PC-9 (cell line): ENCODE measurements at regions not wholly inside any gene's neighbourhood (a gene's known extent, or its start where the extent isn't known, plus 50 kb on each side); places are given as distances from the start of the nearest gene placed in this dataset.

Experiments used
- BruUV-seq: library from RNA; stranded (reverse); fragments of 400-500 nt; replicated peaks from 2 replicates; lab custom pipeline; 2021; lab: Mats Ljungman, UMichigan
- CTCF ChIA-PET: fragments of 300-600 bp; sonication (Branson Sonifier 250); formaldehyde crosslinking; loops from one replicate; lab custom pipeline; 2022; ENCODE audit warnings: antibody characterized with exemption; lab: Charles Lee
- POLR2A ChIA-PET: fragments of 300-600 bp; sonication (Branson Sonifier 250); formaldehyde crosslinking; loops from one replicate; lab custom pipeline; 2022; ENCODE audit warnings: antibody characterized with exemption; ENCODE audit not compliant: unreplicated experiment; lab: Charles Lee
- DNase-seq, 2 experiments: peaks; one replicate each; pipeline versions ENCODE4 v3.0.0 to v3.0.0-alpha.2; 2015 to 2022; ENCODE audit warnings: mixed read lengths in 1 of 2
- H2AFZ ChIP-seq: fragments of 200-600 bp; sonication (generic); 2 replicates; pipeline ENCODE4 v1.8.1; 2017; ENCODE audit warnings: antibody characterized with exemption
- H3F3A ChIP-seq: fragments of 200-600 bp; sonication (generic); 2 replicates; pipeline ENCODE4 v1.8.1; 2017; ENCODE audit warnings: antibody characterized with exemption, mild to moderate bottlenecking, low read depth; ENCODE audit not compliant: insufficient read depth
- H3K27ac ChIP-seq: fragments of 200-600 bp; sonication (generic); 2 replicates; pipeline ENCODE4 v1.6.1; 2016; ENCODE audit warnings: mixed run types
- H3K27me3 ChIP-seq: fragments of 200-600 bp; sonication (generic); 2 replicates; pipeline ENCODE4 v1.6.1; 2016; ENCODE audit warnings: low read depth, mixed run types; ENCODE audit not compliant: insufficient read depth
- H3K36me3 ChIP-seq: fragments of 200-600 bp; sonication (generic); 2 replicates; pipeline ENCODE4 v1.6.1; 2016; ENCODE audit warnings: low read depth, mixed run types
- H3K4me1 ChIP-seq: fragments of 200-600 bp; sonication (generic); replicated peaks from 2 replicates; pipeline ENCODE4 v1.6.1; 2016; ENCODE audit warnings: mixed run types; ENCODE audit not compliant: insufficient read depth
- H3K4me2 ChIP-seq: fragments of 200-600 bp; sonication (generic); 2 replicates; pipeline ENCODE4 v1.6.1; 2017; ENCODE audit warnings: mixed run types
- H3K4me3 ChIP-seq: fragments of 200-600 bp; sonication (generic); 2 replicates; pipeline ENCODE4 v1.6.1; 2016; ENCODE audit warnings: mixed run types
- H3K79me2 ChIP-seq: fragments of 200-600 bp; sonication (generic); 2 replicates; pipeline ENCODE4 v1.6.1; 2017; ENCODE audit warnings: low read depth, mixed run types
- H3K9me2 ChIP-seq: fragments of 200-600 bp; sonication (generic); 2 replicates; pipeline ENCODE4 v1.8.1; 2017; ENCODE audit warnings: mild to moderate bottlenecking; ENCODE audit not compliant: insufficient read depth
- H3K9me3 ChIP-seq: fragments of 200-600 bp; sonication (generic); 2 replicates; pipeline ENCODE4 v1.8.1; 2016; ENCODE audit warnings: low read depth; ENCODE audit not compliant: insufficient read depth
- H4K20me1 ChIP-seq: fragments of 200-600 bp; sonication (generic); 2 replicates; pipeline ENCODE4 v1.8.1; 2017; ENCODE audit not compliant: insufficient read depth
- EZH2 ChIP-seq: fragments of 200-600 bp; sonication (generic); IDR thresholded peaks from 2 replicates; pipeline ENCODE4 v1.8.0; 2017; ENCODE audit warnings: antibody characterized with exemption, low read depth
- intact Hi-C: fragments of 100-400 bp; cut with micrococcal nuclease; formaldehyde crosslinking; loops from one replicate; pipeline ENCODE4 v1.10.0; 2022; ENCODE audit not compliant: unreplicated experiment
- TF ChIP-seq, protein P1 (sequence below): fragments of 200-600 bp; sonication (generic); conservative IDR thresholded peaks from 2 replicates; pipeline ENCODE4 v1.6.1; 2017; ENCODE audit warnings: mixed run types, antibody characterized with exemption, mild to moderate bottlenecking, moderate library complexity

DNA sequence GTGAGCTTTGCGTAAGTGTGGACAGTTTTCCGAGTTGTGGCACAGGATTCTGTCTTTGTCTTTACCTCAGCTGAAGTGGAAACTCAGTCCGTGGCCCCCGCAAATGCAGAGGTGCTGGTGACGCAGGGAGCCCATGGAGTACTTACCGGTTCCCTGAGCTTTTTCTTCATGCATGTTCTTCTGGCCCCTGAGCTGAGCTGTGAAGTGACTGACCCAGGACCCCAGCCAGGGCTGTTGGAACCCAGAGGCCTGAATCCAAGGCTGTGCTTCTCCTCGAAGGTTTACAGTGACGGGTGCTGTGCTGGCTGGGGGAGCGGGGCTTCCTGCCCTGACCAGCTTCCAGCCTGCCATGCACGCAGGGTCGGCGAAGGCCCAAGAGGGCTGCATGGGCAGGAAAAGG, 223.5 kb downstream of the GLRX3 start:
- H3K79me2 ChIP-seq = no peaks in the 10 kb centered on the region
- H3K9me2 ChIP-seq = no peaks in the 10 kb centered on the region
- no peaks in the 10 kb centered on the region for H3K27me3 ChIP-seq
- TF ChIP-seq, protein P1, sequence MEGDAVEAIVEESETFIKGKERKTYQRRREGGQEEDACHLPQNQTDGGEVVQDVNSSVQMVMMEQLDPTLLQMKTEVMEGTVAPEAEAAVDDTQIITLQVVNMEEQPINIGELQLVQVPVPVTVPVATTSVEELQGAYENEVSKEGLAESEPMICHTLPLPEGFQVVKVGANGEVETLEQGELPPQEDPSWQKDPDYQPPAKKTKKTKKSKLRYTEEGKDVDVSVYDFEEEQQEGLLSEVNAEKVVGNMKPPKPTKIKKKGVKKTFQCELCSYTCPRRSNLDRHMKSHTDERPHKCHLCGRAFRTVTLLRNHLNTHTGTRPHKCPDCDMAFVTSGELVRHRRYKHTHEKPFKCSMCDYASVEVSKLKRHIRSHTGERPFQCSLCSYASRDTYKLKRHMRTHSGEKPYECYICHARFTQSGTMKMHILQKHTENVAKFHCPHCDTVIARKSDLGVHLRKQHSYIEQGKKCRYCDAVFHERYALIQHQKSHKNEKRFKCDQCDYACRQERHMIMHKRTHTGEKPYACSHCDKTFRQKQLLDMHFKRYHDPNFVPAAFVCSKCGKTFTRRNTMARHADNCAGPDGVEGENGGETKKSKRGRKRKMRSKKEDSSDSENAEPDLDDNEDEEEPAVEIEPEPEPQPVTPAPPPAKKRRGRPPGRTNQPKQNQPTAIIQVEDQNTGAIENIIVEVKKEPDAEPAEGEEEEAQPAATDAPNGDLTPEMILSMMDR = no peak
- TF ChIP-seq EZH2 = no peak
- intact Hi-C loops = no loop called here
- no peaks in the 10 kb centered on the region for H3K36me3 ChIP-seq
- H3K4me3 ChIP-seq = no peak overlapping the region
- no peaks in the 10 kb centered on the region for H3K4me1 ChIP-seq
- CTCF ChIA-PET = no interaction called here
- H4K20me1 ChIP-seq = no peaks in the 10 kb centered on the region
- H2AFZ ChIP-seq = no peak overlapping the region
- no peak overlapping the region for H3K27ac ChIP-seq
- POLR2A ChIA-PET = no interaction called here
- no peaks in the 10 kb centered on the region for H3F3A ChIP-seq
- H3K4me2 ChIP-seq = no peak overlapping the region
- no TSS peak for BruUV-seq
- H3K9me3 ChIP-seq = no peaks in the 10 kb centered on the region
- no peak for DNase-seq

- TF ChIP-seq, protein P1 = no peak
- TF ChIP-seq EZH2 = no peak
- ChIA-PET POLR2A (no interaction called here), CTCF (no interaction called here)
- no peaks in the 10 kb centered on the region for H3K4me1 ChIP-seq
- BruUV-seq = no TSS peak
- no peaks in the 10 kb centered on the region for H3K9me3 ChIP-seq
- H2AFZ ChIP-seq = no peak overlapping the region
- no peak overlapping the region for H3K4me3 ChIP-seq
- no peaks in the 10 kb centered on the region for H3K36me3 ChIP-seq
- no peak overlapping the region for H3K27ac ChIP-seq
- H3K4me2 ChIP-seq = no peak overlapping the region
- no peaks in the 10 kb centered on the region for H3F3A ChIP-seq
- no peak for DNase-seq
- intact Hi-C loops = no loop called here
- no peaks in the 10 kb centered on the region for H3K27me3 ChIP-seq
- no peaks in the 10 kb centered on the region for H3K9me2 ChIP-seq
- H3K79me2 ChIP-seq = no peaks in the 10 kb centered on the region
- no peaks in the 10 kb centered on the region for H4K20me1 ChIP-seq
Measured at GRCh38 chr10:130360826-130361311, 224.7 kb downstream of the GLRX3 start.

DNA sequence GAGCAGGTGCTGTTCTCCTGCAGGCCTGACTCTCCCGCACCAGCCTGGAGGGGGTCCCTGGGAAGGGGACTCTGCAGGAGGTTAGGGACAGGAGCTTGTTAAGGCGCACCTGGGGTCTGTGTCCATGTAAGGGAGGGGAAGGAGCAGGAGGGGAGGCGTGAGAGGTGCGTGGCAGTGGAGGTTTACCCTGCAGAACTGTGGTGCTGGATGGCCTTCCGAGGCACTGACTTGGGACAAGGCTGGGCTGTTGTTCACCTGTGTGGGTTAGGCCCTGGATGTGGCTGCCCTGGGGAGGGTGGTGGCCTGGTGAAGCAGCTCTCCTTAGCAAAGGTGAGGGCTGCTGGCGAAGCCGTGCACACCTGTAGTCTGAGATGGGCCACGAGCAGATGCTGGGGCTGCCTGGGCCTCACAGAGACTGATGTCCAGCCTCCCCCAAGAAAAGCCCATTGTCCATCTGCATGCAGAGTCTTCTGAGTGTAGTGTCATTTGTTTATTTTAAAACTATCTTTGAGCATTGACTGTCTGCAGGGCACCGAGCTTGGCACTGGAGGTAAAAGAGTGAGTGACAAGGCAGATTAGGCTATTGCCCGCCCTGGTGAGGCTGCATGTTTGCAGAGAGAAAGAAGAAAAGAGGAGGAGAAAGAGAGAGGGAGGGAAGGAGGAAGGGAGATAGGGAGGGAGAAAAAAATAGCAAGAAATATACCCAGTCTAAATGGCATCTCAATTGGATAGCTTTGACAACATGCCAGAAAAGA, 225.3 kb downstream of the GLRX3 start:
- H3K4me1 ChIP-seq = no peaks in the 10 kb centered on the region
- no TSS peak for BruUV-seq
- H3K36me3 ChIP-seq = no peaks in the 10 kb centered on the region
- no peak overlapping the region for H3K4me2 ChIP-seq
- no peak overlapping the region for H2AFZ ChIP-seq
- no peaks in the 10 kb centered on the region for H3F3A ChIP-seq
- no peaks in the 10 kb centered on the region for H3K9me2 ChIP-seq
- intact Hi-C loops = no loop called here
- TF ChIP-seq EZH2 = no peak
- H3K9me3 ChIP-seq = no peaks in the 10 kb centered on the region
- DNase-seq = no peak
- POLR2A ChIA-PET = no interaction called here
- CTCF ChIA-PET = no interaction called here
- no peaks in the 10 kb centered on the region for H4K20me1 ChIP-seq
- no peaks in the 10 kb centered on the region for H3K27me3 ChIP-seq
- no peak overlapping the region for H3K4me3 ChIP-seq
- H3K27ac ChIP-seq = no peak overlapping the region
- H3K79me2 ChIP-seq = no peaks in the 10 kb centered on the region
